GM18508 (cell line): ENCODE measurements at regions not wholly inside any gene's neighbourhood (a gene's known extent, or its start where the extent isn't known, plus 50 kb on each side); places are given as distances from the start of the nearest gene placed in this dataset.

Source experiments
- ATAC-seq: cut with Tn5 transposase; IDR thresholded peaks from one replicate; pipeline ENCODE4 v1.9.1; 2021; ENCODE audit warnings: moderate number of reproducible peaks; ENCODE audit not compliant: insufficient read depth, unreplicated experiment

DNA sequence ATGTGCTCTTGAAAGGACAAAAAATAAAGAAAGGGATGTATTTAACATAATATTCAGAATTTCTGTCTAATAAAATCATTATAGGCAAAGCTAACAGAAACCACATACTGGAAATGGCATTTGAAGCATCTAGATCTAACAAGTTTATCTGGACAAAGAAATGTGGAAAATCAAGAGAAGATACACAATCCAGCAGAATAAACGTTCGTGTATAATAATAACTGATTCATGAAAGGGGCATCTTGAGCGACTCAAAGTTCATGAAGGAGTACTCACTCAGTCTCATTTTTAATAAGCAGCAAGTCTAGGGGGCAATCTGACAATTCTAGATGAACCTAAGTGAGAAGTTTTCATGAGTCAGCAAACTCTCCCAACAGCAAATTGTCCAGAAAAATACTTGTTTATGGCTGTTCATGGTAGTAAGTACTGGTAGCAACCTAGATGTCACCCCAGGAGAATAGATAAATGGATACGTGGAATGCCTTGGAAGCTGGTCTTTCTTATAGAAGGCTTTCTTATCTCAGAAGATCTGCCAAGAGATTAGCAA, 541.8 kb downstream of the INHBA start:
- no peak for ATAC-seq

DNA sequence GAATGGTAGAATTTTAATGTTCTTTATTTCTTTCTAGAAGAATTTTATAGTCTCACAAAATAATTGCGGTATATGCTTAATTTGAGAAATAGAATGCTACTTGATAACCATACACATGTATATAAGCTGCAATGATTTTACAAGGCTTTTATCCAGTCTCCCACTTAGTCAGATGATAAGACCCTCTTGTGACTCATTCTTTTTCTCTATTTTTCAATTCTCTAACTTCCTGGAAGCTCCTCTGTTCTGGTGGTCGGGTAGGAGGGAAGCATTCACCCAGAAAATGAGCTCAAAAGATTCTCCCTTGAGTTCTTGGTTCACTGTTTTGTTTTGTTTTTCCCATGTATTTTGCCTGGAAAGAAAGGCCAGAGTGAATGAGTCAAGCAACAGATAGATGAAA, 546.6 kb downstream of the INHBA start:
- ATAC-seq = no peak

DNA sequence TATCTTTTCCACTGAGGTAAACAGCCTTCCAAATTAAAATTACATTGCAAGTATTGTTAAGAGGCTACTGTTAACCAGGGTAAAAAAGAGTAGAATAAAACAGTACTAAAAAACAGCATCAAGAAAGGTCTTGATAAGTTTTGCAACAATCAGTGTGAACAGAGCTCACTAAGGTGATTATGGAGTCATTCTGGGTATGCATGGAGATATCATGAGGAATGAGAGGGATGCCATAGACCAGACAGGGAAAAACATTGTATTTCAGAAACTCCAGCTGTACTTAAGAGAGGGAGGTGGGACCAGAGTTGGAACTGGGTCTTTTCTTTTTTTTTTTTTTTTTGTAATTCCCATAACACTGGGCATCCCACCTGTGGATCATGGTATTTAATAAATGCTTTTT, 549.6 kb downstream of the INHBA start:
- no peak for ATAC-seq

DNA sequence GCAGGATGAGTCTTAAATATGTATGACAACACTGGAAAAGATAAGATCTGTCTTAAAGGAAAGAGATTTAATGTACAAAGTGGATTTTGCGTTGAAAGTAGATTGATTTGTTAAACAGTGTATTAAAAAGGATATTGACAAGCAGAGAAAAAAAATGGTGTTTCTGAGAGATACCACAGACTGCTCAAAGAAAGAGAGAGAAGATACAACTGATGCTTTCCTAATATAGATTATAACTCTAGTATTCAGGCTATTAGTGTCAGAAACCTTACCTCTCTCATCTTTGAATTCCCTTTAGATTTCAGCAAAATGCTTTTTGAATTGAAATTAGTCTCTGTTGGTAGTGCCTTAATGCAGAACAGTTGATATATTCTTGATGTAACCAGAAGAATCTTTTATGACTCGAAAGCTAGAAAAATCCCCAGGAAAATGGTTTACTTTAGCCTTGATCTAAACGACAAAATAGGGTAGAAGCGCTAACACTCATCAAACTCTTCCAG, 550.7 kb downstream of the INHBA start:
- ATAC-seq = no peak

DNA sequence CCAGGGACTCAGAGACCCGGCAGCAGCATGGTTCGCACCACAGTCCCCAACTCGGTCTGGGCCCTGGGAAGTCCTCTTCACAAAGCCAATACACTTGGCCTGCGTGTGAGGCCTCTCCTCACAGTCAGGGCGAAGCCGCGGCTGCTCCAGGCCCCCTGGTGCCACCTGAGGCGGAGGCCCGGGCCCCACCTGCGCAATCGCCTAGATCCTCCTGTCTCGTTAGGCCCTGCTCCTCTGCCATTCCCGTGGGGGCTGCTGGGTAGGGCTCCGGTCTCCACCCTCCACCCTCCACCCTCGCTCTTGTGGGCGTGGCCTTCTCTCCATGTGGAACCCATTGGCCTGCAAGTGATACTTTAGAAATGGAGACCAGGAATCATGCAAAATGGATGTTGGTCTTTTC, 553.3 kb downstream of the INHBA start:
- ATAC-seq = no peak

DNA sequence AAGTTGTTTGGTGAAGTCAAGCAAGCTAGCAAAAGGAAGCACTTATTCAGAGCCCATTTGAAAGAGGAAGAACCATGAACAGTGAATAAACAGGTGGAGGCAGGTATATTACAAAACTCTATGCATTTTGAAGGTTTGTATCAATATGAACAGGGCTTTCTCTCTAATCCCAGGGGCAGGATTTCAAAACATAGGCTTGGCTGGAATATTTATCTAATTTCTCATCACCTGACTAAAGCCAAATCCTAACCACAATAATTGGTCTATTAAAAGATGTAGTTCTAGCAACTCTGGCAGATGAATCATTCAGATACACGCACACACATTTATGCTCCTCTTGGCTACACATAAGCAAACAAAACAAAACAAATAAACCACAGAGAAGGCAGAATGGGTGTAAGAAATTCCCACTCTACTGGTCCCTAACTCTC, 554.4 kb downstream of the INHBA start:
- no peak for ATAC-seq

DNA sequence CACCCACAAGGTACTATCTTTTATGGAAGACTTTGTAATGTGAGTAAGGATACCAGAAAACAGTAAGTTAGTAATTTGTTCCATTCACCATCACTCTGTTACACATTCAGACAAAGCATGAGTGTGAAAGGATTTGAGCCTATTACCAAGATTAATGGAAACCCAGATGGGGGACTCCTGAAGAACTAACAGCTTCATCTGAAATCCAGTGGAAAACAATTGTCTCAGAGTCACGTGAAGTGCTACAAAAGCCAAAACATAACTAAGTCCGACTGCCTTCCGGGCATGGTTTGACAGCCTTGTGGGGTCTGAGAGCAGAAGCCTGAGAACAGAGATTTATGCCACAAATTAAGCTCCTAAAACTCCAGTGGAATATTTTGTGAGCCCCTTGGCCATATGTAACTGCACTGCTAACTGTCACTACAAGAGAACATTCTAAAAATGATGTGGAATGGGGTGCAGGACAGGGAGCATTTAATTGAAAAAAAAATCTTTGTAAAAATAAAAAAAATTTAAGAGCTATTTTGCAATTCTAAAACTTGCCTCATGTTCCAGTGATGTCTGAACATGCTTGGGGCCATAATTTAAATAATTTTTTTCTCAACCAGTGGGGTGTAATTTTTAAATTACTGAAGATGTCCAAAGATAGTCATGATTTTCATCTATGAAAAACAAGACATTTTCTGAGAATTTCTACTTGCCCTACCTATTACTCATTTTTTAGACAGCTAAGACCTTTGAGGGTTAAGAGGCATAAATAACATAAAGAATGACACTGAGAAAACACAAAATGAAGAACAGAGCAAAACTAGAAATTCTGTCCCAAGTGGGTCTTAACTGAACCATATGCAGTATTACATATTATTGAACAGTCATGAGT, 555.0 kb downstream of the INHBA start:
- ATAC-seq = no peak

DNA sequence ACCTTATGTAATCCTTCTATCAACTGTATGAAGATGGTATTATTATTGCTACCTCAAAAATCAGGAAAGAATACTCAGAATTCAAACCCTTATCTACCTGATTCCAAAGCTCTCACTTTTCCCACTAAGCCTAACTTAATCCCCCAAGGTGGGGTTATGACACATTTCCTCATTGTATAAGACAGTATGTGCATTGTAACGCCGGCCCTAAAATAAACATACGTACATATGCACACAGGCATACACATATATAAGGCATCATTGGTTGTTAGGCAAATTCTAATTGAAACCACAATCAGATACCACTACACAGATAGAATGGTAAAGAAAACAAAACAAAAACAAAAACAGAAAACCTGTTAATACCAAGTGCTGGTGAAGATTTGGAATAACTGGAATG, 556.5 kb downstream of the INHBA start:
- no peak for ATAC-seq

DNA sequence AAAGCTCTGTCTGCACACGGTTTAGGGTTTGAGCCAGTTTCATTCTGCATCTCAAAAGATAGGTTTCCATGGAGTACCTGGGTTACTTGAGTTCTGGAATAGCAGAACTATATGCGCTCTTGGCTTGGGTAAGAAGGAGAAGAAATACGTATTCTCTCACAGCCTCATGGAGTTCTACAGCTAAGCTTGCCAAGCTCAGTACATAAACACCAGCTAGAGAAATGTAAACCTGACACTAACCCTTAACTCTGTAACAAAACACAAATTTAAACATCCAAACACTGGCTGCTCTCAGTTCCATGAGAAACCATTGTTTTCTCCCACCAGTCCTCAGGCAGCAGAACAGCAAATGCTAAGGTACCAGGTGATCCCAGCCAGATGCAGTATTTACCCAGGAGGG, 557.2 kb downstream of the INHBA start:
- ATAC-seq = no peak

DNA sequence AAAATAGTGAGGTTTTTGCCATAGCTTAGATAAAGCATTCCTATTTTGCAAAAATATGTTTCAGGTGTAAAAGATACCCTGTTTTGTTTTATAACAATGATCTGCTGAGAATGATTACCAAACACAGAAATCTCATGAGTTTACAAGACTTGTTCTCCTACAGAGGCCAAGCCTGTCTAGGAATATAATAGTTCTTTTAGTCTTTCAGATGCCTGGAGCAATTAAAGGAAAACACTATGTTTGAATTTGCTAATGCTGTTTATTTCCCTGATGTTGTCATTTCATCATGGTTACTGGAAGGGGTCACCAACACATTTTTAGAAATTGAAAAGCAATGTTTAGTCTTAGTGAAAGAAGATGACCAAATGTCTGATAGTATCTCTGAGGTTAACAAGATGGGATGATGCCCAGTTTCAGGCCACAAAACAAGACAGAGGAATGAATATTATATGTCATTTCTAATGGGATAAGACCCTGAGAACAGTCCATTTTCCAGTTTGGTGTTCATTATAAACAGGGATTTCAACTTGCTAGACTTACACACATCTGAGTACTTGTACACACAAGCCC, 559.9 kb downstream of the INHBA start:
- no peak for ATAC-seq

DNA sequence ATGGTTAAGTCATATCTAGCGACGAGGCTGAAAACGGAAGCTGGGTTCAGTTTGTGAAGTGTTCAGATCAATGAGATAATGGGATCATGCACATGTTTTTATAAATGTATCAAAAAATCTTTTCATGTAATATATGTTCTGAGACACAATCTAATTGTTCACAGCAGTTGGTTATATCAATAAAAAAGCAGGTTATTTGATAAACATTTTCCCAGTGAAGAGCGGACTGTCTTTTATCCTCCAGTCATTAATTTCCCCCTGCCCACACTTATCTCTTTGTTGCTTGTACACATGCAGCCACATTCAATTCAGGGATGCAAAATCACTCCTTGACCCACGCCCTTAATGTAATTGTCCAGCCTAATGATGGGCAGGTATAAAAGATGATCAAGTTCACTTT, 563.1 kb downstream of the INHBA start:
- ATAC-seq = no peak

DNA sequence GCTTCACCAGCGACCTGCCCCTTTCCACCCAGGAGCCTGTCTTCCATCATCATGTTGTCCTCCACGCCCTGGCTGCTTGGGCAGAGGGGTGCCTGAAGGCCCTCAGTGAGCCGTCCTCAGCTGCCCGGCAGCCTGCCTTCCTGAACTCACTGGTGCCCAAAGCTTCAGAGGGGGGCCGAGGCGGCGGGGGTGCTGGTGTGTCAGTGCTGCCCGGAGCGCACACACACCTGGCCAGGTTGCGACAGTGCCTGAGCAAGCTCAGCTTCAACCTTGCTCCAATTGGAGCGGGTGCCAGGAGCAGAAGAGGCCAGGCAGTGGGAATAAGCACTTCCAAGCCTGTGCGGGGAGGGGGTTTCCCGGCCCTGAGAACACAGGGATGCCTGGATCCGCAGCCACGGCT, 566.3 kb downstream of the INHBA start:
- ATAC-seq = no peak

DNA sequence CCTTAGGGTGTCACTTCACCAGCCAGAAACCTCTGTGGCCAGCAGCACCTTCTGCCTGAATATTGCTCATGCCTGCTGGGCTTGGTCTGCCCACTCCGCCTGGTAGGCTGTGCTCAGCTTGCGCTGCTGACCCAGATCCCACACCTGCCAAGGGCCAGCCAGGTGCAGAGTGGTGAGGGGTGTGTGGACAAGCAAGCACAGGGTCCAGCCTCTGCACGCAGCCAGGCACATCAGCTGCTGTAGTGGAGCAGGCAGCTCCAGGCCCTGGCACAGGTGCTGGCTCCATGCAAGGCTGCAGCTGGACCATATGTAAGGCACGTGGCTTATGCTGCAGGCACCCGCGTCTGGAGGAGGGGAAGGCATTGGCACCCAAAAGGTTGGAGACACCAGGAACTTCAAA, 567.4 kb downstream of the INHBA start:
- no peak for ATAC-seq

DNA sequence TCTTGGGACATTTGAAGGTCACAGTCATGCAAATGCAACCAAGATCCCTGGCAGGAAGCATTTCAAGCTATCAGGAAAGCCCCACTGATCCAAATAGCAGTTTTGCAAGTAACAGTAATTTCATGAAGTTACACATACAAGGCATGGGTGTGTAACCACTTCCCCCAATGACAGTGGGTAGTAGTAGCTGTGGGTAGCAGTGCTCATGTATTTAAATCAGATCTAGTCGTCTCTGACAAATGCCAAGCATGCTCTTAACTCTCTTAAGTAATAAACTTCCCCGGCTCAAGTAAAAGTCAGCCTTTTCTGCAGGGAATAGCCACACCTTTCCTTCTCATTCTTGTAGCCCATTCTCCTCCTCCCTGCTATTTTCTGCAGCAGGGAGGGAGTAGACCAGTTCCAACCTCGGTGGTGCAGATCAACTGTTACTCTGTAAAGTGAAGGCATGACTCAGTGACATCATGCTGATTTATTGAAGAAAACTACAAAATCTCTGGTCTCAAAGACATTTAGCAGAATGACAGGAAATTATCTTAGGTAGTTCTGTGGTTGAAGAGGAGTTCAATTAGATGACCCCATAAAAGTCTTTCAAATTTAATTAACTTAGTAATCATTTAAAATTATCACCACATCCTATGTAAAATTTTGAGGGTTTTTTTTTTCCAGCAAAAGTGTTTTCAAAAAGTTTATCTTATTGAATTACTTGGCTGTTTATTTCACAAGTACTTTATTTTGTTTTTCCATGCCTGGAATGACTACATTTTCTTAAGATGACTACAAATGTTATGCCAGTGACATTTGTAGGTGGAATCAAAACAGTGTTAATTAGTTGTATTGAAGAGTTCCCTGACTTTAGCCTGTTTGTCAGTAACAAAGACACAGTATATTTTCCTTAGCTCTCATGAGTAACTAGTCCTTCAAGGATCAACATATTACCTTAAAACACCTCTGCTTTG, 568.3 kb downstream of the INHBA start:
- peak; percentile 96 for ATAC-seq

DNA sequence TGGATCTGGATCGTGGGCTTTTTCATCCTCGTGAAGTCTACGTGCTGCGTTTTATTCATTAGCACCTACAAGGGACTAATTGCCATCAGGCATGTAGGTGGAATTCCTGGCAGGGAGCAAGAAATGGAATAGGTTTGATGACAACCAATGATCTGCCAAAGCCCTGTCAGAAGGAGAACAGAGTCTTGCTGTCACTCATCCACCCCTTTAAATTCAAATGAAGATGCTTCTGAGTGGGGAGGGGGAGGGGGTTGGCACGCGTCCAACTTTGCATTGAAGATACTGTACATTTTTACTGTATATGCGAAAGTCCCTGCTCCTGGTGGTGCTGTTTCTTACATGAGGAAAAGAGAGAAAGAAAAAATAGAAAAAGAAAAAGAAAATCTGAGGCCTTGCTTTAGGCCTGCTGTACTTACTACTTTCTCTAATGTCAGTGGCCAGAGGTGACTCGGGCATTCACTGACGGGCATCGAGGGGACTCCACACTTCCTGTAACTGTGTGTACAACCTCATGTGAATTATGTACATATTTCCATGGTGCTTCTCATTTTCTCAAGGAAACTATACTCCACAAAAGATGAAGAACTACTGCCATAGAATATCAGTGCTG, 569.1 kb downstream of the INHBA start:
- peak; percentile 9 for ATAC-seq

DNA sequence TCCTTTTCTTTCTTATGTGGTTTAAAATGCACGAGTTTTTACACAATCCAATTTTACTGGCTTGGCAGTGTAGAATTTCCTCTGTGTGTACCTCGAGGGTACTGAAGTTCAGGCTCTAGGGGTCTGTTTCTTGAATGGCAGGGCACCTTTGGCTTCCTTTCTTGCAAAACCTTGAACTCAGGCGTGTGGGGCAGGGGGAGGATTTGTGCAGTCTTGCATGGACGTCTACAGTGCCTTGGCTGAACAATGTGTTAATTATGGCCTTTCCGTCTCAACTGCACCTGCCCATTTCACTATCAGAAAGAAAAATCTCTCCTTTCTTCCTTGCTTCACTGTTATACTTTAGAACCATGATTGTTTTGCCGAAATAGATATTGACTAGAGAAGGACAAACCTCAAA, 570.9 kb downstream of the INHBA start:
- no peak for ATAC-seq

DNA sequence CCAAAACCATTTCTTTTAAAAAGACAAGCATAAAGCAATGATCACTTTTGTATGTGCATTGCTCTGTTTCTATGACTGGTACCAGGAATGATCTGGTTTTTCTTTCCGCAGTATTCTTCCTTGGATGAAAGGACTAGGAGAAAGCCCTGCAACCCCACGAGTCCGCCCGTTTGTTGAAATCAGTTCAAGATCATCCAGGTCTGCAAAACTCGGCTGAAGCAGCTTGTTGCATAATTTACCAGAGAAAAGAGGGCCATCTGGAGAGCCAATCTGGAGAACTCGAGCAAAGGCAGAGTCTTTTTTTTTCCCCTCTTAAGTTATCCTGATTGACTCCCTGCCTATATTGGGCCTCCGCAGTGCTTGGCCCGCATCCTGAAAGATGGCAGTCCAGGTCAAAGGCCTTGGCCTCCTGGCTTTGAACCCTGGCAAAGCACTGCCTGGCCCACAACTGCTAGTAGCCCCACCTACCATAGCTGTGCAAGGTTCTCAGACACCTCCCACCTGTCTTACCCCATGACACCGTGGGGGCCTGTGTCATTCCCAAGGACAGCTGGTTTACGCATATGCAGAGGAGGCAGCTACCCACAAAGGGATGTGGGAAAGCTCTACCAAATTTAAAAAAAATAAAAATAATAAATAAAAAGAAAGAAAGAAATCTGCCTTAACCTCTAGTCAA, 572.2 kb downstream of the INHBA start:
- ATAC-seq = no peak

DNA sequence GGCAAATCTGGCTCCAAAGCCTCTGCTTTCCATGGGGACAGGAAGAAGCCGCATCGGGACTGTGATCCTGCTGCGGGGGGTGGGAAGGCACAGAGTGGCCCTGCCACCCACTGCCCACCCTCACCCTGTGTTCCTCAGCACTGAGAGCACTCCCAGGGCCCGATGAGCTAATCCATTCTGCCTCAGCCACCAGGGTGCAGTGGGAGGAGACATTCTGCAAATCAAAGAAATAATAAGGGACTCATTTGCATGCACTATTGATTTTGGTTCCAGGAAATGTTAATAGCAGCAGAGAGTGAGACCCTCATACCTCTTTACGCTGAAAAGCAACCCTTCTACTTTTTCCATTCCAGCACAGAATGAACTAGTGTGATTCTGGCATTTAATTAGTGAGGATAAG, 572.8 kb downstream of the INHBA start:
- ATAC-seq = no peak

DNA sequence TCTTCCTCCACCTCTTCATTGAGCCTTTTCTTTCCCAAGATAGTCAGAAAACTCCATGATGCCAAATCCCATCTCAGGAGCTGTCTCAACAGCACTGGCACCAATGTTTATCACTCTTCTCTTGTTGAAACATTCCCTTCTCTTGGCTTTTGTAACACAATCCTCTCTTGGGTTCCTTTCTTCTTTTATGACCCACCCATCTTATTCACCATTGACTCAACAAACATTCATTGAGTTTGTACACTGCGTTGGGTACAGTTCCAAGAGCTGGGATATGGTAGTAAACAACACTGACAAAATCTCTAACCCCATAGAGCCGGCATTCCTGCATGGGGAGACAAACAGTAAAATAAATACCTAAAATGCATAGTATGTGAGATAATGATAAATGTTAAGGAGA, 577.5 kb downstream of the INHBA start:
- ATAC-seq = no peak
